Muscle of leg (tissue), 3 donors: ENCODE measurements at regions not wholly inside any gene's neighbourhood (a gene's known extent, or its start where the extent isn't known, plus 50 kb on each side); places are given as distances from the start of the nearest gene placed in this dataset.

ENCODE experiments used
- DNase-seq: peaks from one replicate; pipeline ENCODE4 v3.0.0; 2013
- H3K27ac ChIP-seq: one replicate; pipeline ENCODE4 v1.5.1; 2013; ENCODE audit warnings: mild to moderate bottlenecking, low read length, control low read depth
- H3K27me3 ChIP-seq: one replicate; pipeline ENCODE4 v1.6.1; 2013; ENCODE audit warnings: low read length; ENCODE audit not compliant: control insufficient read depth, insufficient read depth
- H3K36me3 ChIP-seq: one replicate; pipeline ENCODE4 v1.6.1; 2013; ENCODE audit warnings: low read length; ENCODE audit not compliant: control insufficient read depth, insufficient read depth
- H3K4me1 ChIP-seq: one replicate; pipeline ENCODE4 v1.6.1; 2013; ENCODE audit warnings: low read length; ENCODE audit not compliant: control insufficient read depth, insufficient read depth
- H3K4me3 ChIP-seq: one replicate; pipeline ENCODE4 v1.5.1; 2013; ENCODE audit warnings: low read length, control low read depth
- H3K9me3 ChIP-seq: replicated peaks from 2 replicates; pipeline ENCODE4 v1.6.1; 2013; ENCODE audit warnings: low read depth, low read length; ENCODE audit not compliant: control insufficient read depth
- WGBS: methylation state at CpG from one replicate; pipeline ENCODE4 v1.1.5; 2013; ENCODE audit warnings: missing lambda C conversion rate; ENCODE audit not compliant: insufficient coverage; 5-methylcytosine and 5-hydroxymethylcytosine counted together

GRCh38 chr11:79783833-79784232 is 343.0 kb upstream of the TENM4 start:
- Histone ChIP-seq H3K27me3 (no peaks in the 10 kb centered on the region), H3K9me3 (no peaks in the 10 kb centered on the region), H3K36me3 (no peaks in the 10 kb centered on the region), H3K4me1 (no peaks in the 10 kb centered on the region), H3K27ac (no peak overlapping the region), H3K4me3 (no peak overlapping the region)
- WGBS: no CpG with 5 or more reads among the region's 4 CpGs
- DNase-seq: no peak

- H3K36me3 ChIP-seq: no peaks in the 10 kb centered on the region
- 0% methylated on average over 1 of the region's 1 CpG for WGBS
- no peaks in the 10 kb centered on the region for H3K9me3 ChIP-seq
- H3K27me3 ChIP-seq: no peaks in the 10 kb centered on the region
- H3K4me3 ChIP-seq: no peak overlapping the region
- H3K27ac ChIP-seq: no peak overlapping the region
- DNase-seq: no peak
- H3K4me1 ChIP-seq: no peaks in the 10 kb centered on the region
These were observed 327.5 kb upstream of the TENM4 start for GRCh38 chr11:79768343-79768742.

GRCh38 chr11:79762279-79762921 is 321.6 kb upstream of the TENM4 start:
- Histone ChIP-seq H3K4me1 (no peaks in the 10 kb centered on the region), H3K4me3 (no peak overlapping the region), H3K9me3 (no peaks in the 10 kb centered on the region), H3K36me3 (no peaks in the 10 kb centered on the region), H3K27ac (no peak overlapping the region), H3K27me3 (no peaks in the 10 kb centered on the region)
- WGBS: no CpG with 5 or more reads among the region's 3 CpGs
- DNase-seq: peak; percentile 27

- Histone ChIP-seq H3K4me1 (no peaks in the 10 kb centered on the region), H3K27ac (no peak overlapping the region), H3K36me3 (no peaks in the 10 kb centered on the region), H3K9me3 (no peaks in the 10 kb centered on the region), H3K4me3 (no peak overlapping the region), H3K27me3 (no peaks in the 10 kb centered on the region)
- no peak for DNase-seq
- WGBS: no CpG with 5 or more reads among the region's 2 CpGs
These were observed 317.5 kb upstream of the TENM4 start for GRCh38 chr11:79758325-79758724.

GRCh38 chr11:79747406-79747805 is 306.6 kb upstream of the TENM4 start:
- H3K4me1 ChIP-seq: no peaks in the 10 kb centered on the region

GRCh38 chr11:79744941-79745340 is 304.1 kb upstream of the TENM4 start:
- no peaks in the 10 kb centered on the region for H3K27me3 ChIP-seq
- DNase-seq: no peak
- H3K27ac ChIP-seq: no peak overlapping the region
- H3K9me3 ChIP-seq: no peaks in the 10 kb centered on the region
- no peaks in the 10 kb centered on the region for H3K36me3 ChIP-seq
- no peak overlapping the region for H3K4me3 ChIP-seq
- no peaks in the 10 kb centered on the region for H3K4me1 ChIP-seq

More at GRCh38 chr11:79747406-79747805, 306.6 kb upstream of the TENM4 start:
- no CpG with 5 or more reads among the region's 1 CpG for WGBS
- Histone ChIP-seq H3K27me3 (no peaks in the 10 kb centered on the region), H3K9me3 (no peaks in the 10 kb centered on the region), H3K4me3 (no peak overlapping the region), H3K36me3 (no peaks in the 10 kb centered on the region), H3K27ac (no peak overlapping the region)
- DNase-seq: no peak

GRCh38 chr11:79742176-79742575 is 301.3 kb upstream of the TENM4 start:
- H3K27ac ChIP-seq: no peak overlapping the region
- WGBS: no CpG with 5 or more reads among the region's 2 CpGs
- no peaks in the 10 kb centered on the region for H3K36me3 ChIP-seq
- no peaks in the 10 kb centered on the region for H3K4me1 ChIP-seq
- H3K4me3 ChIP-seq: no peak overlapping the region
- DNase-seq: no peak
- no peaks in the 10 kb centered on the region for H3K9me3 ChIP-seq
- H3K27me3 ChIP-seq: no peaks in the 10 kb centered on the region

GRCh38 chr11:79739591-79739990 is 298.8 kb upstream of the TENM4 start:
- Histone ChIP-seq H3K36me3 (no peaks in the 10 kb centered on the region), H3K27ac (no peak overlapping the region), H3K27me3 (no peaks in the 10 kb centered on the region), H3K4me3 (no peak overlapping the region), H3K4me1 (no peaks in the 10 kb centered on the region), H3K9me3 (no peaks in the 10 kb centered on the region)
- WGBS: 65% methylated on average over 4 of the region's 5 CpGs
- no peak for DNase-seq

GRCh38 chr11:79727221-79727620 is 286.4 kb upstream of the TENM4 start:
- WGBS: 93% methylated on average over 7 of the region's 7 CpGs
- Histone ChIP-seq H3K4me3 (no peak overlapping the region), H3K9me3 (no peaks in the 10 kb centered on the region), H3K27ac (no peak overlapping the region), H3K36me3 (no peaks in the 10 kb centered on the region), H3K4me1 (no peaks in the 10 kb centered on the region), H3K27me3 (no peaks in the 10 kb centered on the region)
- no peak for DNase-seq

GRCh38 chr11:79720115-79720514 is 279.3 kb upstream of the TENM4 start:
- Histone ChIP-seq H3K4me1 (no peaks in the 10 kb centered on the region), H3K27ac (no peak overlapping the region), H3K4me3 (no peak overlapping the region), H3K27me3 (no peaks in the 10 kb centered on the region), H3K9me3 (no peaks in the 10 kb centered on the region), H3K36me3 (no peaks in the 10 kb centered on the region)
- no CpG with 5 or more reads among the region's 2 CpGs for WGBS
- peak; percentile 12 for DNase-seq

- no peak overlapping the region for H3K27ac ChIP-seq
- no peaks in the 10 kb centered on the region for H3K36me3 ChIP-seq
- peaks cover 2% of the 10 kb centered on the region for H3K9me3 ChIP-seq
- H3K27me3 ChIP-seq: no peaks in the 10 kb centered on the region
- WGBS: 77% methylated on average over 5 of the region's 10 CpGs
- no peak overlapping the region for H3K4me3 ChIP-seq
- no peaks in the 10 kb centered on the region for H3K4me1 ChIP-seq
- DNase-seq: peak; percentile 4
These were observed 267.6 kb upstream of the TENM4 start for GRCh38 chr11:79708319-79708932.
